CD14-positive monocyte (primary cell): ENCODE measurements at regions not wholly inside any gene's neighbourhood (a gene's known extent, or its start where the extent isn't known, plus 50 kb on each side); places are given as distances from the start of the nearest gene placed in this dataset.

Source experiments
- DNase-seq, 3 donors: peaks; one replicate each; pipeline ENCODE4 v3.0.0-alpha.2; 2011 to 2022
- H2AFZ ChIP-seq: 2 replicates; pipeline ENCODE4 v1.6.0; 2012; ENCODE audit warnings: mild to moderate bottlenecking, low read depth, low read length, inconsistent platforms; ENCODE audit not compliant: insufficient read depth, poor library complexity, severe bottlenecking
- H3K27ac ChIP-seq, 2 donors: 1 replicate in 1 of 2; 2 replicates in 1 of 2; pipeline ENCODE4 v1.5.1; 2012 to 2013; ENCODE audit warnings: low read length in 2 of 2, control low read depth in 1 of 2, inconsistent platforms in 1 of 2, low read depth in 1 of 2, mild to moderate bottlenecking in 1 of 2
- H3K27me3 ChIP-seq, 2 donors: one replicate each; pipeline versions ENCODE4 v1.6.0 to v1.6.1; 2011 to 2013; ENCODE audit warnings: low read length in 2 of 2; ENCODE audit not compliant: control insufficient read depth in 2 of 2, insufficient read depth in 2 of 2
- H3K36me3 ChIP-seq, 2 donors: replicated peaks in 1 of 2; 1 replicate in 1 of 2; 2 replicates in 1 of 2; pipeline versions ENCODE4 v1.5.1 to v1.6.1; 2012 to 2013; ENCODE audit warnings: low read length in 2 of 2, control low read depth in 1 of 2, inconsistent platforms in 1 of 2, mild to moderate bottlenecking in 1 of 2; ENCODE audit not compliant: insufficient read depth in 2 of 2, control insufficient read depth in 1 of 2
- H3K4me1 ChIP-seq, 2 donors: 1 replicate in 1 of 2; 2 replicates in 1 of 2; pipeline versions ENCODE4 v1.5.1 to v1.6.1; 2012 to 2013; ENCODE audit warnings: low read length in 2 of 2, control low read depth in 1 of 2, inconsistent platforms in 1 of 2, mild to moderate bottlenecking in 1 of 2, moderate library complexity in 1 of 2; ENCODE audit not compliant: insufficient read depth in 2 of 2, control insufficient read depth in 1 of 2
- H3K4me2 ChIP-seq: replicated peaks from 2 replicates; pipeline ENCODE3; 2012; ENCODE audit warnings: low read length, moderate library complexity, mild to moderate bottlenecking; ENCODE audit not compliant: poor library complexity, severe bottlenecking; ENCODE audit errors: extremely low read depth
- H3K4me3 ChIP-seq, 3 experiments: fragments of 200-600 bp in 1 of 3; sonication (generic) in 1 of 3; replicated peaks in 1 of 3; 1 replicate in 2 of 3; 2 replicates in 1 of 3; pipeline ENCODE4 v1.5.1; 2011 to 2013; ENCODE audit warnings: low read length in 3 of 3, mild to moderate bottlenecking in 3 of 3, control low read depth in 2 of 3, low read depth in 2 of 3, inconsistent platforms in 1 of 3, moderate library complexity in 1 of 3
- H3K79me2 ChIP-seq: 2 replicates; pipeline ENCODE4 v1.6.0; 2012; ENCODE audit warnings: mild to moderate bottlenecking, control low read depth, inconsistent platforms, low read length, moderate library complexity; ENCODE audit not compliant: insufficient read depth
- H3K9ac ChIP-seq: 2 replicates; pipeline ENCODE4 v1.6.0; 2017; ENCODE audit warnings: low read length, mild to moderate bottlenecking; ENCODE audit not compliant: insufficient read depth, poor library complexity, severe bottlenecking
- H3K9me3 ChIP-seq, 2 donors: replicated peaks in 1 of 2; 1 replicate in 1 of 2; 2 replicates in 1 of 2; pipeline versions ENCODE4 v1.5.1 to v1.6.1; 2012 to 2013; ENCODE audit warnings: low read length in 2 of 2, control low read depth in 1 of 2; ENCODE audit not compliant: control insufficient read depth in 1 of 2, insufficient read depth in 1 of 2
- H4K20me1 ChIP-seq: 2 replicates; pipeline ENCODE4 v1.6.0; 2012; ENCODE audit warnings: mild to moderate bottlenecking, low read length, control low read depth, moderate library complexity; ENCODE audit not compliant: insufficient read depth
- H3K27ac Mint-ChIP-seq, 7 donors: one replicate each; pipeline ENCODE4 v1.8.0; 2020; ENCODE audit warnings: mild to moderate bottlenecking in 7 of 7, mixed read lengths in 7 of 7, moderate library complexity in 6 of 7, inconsistent platforms in 2 of 7
- H3K27me3 Mint-ChIP-seq, 3 donors: one replicate each; pipeline ENCODE4 v1.8.0; 2021 to 2022; ENCODE audit warnings: low read depth in 3 of 3, mild to moderate bottlenecking in 3 of 3, mixed read lengths in 3 of 3, moderate library complexity in 3 of 3, inconsistent platforms in 1 of 3
- H3K36me3 Mint-ChIP-seq, 2 donors: one replicate each; pipeline ENCODE4 v1.8.0; 2020; ENCODE audit warnings: mixed read lengths in 2 of 2, inconsistent platforms in 1 of 2, mild to moderate bottlenecking in 1 of 2
- H3K4me1 Mint-ChIP-seq: one replicate; pipeline ENCODE4 v1.8.0; 2020; ENCODE audit warnings: mild to moderate bottlenecking, mixed read lengths
- H3K4me3 Mint-ChIP-seq, 2 donors: one replicate each; pipeline ENCODE4 v1.8.0; 2020; ENCODE audit warnings: mild to moderate bottlenecking in 2 of 2, mixed read lengths in 2 of 2, moderate library complexity in 1 of 2
- H3K9me3 Mint-ChIP-seq, 7 donors: one replicate each; pipeline ENCODE4 v1.8.0; 2020 to 2022; ENCODE audit warnings: mixed read lengths in 7 of 7, mild to moderate bottlenecking in 6 of 7, moderate library complexity in 6 of 7, inconsistent platforms in 2 of 7
- CTCF ChIP-seq: fragments of 200-600 bp; IDR thresholded peaks from one replicate; pipeline ENCODE4 v1.8.0; 2022; ENCODE audit warnings: antibody characterized with exemption, mild to moderate bottlenecking
- WGBS: methylation state at CpG from one replicate; pipeline ENCODE4 v1.1.5; 2013; ENCODE audit warnings: missing lambda C conversion rate; ENCODE audit not compliant: insufficient coverage; 5-methylcytosine and 5-hydroxymethylcytosine counted together
- intact Hi-C, 2 donors: fragments of 100-400 bp; cut with micrococcal nuclease; formaldehyde crosslinking; loops; one replicate each; pipeline versions ENCODE4 v1.15.0 to v1.15.1; 2023

DNA sequence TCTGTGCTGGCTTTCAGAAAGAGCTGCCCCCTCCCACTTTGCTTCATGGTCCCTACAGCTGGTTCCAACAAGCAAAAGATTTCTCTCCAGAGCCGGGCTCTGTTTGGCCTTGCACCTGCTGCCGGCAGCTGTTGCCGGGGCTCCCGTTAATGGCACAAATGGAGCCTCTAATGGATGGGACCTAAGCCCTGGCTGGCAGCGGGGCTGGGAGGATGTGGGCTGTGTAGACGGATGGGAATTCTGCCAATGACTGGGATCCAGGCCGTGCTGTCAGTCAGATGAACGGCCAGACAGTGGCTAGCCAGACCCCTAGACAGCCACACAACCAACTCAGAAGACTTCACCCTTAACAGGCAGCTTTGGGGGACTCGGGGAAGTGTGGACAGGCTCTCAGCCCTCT is 88.0 kb downstream of the RPLP1 start:
- intact Hi-C loops, result no loop called here
- Mint-ChIP-seq H3K9me3 (no peaks in the 10 kb centered on the region), H3K4me3 (no peak overlapping the region), H3K36me3 (no peaks in the 10 kb centered on the region), H3K27ac (no peak overlapping the region), H3K27me3 (peaks cover 0 to 3% (median 2%) of the 10 kb centered on the region in 3 donors), H3K4me1 (no peaks in the 10 kb centered on the region)
- no peak for TF ChIP-seq CTCF
- Histone ChIP-seq H3K9me3 (no peaks in the 10 kb centered on the region), H3K4me1 (no peaks in the 10 kb centered on the region), H3K4me3 (no peak overlapping the region), H3K27me3 (no peaks in the 10 kb centered on the region), H3K27ac (no peak overlapping the region), H2AFZ (no peak overlapping the region), H3K4me2 (no peak overlapping the region), H3K79me2 (no peaks in the 10 kb centered on the region), H3K36me3 (no peaks in the 10 kb centered on the region), H4K20me1 (no peaks in the 10 kb centered on the region), H3K9ac (no peak overlapping the region)
- DNase-seq, result no peak
- 94% methylated on average over 5 of the region's 9 CpGs for WGBS

DNA sequence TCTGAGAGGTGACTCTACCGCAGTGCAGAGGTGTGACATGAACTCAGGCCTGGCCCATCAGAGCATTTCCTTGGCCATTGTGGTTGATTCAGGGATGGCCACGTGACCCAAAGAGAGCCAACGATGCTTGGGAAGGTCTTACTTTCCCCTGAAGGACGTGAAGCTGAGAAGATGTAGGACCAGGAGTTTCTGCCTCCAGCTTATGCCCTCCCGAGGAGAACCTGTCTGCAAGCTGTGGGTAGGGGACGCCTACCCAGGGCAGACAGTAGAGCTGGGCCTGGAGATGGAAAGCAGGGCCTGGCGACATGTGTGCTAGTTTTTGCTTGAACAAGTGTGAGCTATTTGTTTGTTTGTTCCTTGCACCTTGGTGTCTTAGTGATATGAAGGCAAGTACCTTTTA is 89.4 kb downstream of the RPLP1 start:
- no peak for DNase-seq

More for the DNA sequence above, 89.4 kb downstream of the RPLP1 start:
- 96% methylated on average over 6 of the region's 7 CpGs for WGBS
- no peak overlapping the region for H3K4me3 ChIP-seq
- H3K4me1 ChIP-seq, result peaks cover 6 to 9% of the 10 kb centered on the region in 2 donors
- no peak overlapping the region for H2AFZ ChIP-seq
- Mint-ChIP-seq H3K9me3 (no peaks in the 10 kb centered on the region), H3K36me3 (no peaks in the 10 kb centered on the region), H3K4me1 (peaks cover 10% of the 10 kb centered on the region), H3K27me3 (peaks cover 0 to 3% (median 2%) of the 10 kb centered on the region in 3 donors), H3K27ac (no peak overlapping the region), H3K4me3 (no peak overlapping the region)
- H3K79me2 ChIP-seq, result no peaks in the 10 kb centered on the region
- H4K20me1 ChIP-seq, result no peaks in the 10 kb centered on the region
- no peak for TF ChIP-seq CTCF
- H3K4me2 ChIP-seq, result no peak overlapping the region
- no peaks in the 10 kb centered on the region for H3K27me3 ChIP-seq
- H3K36me3 ChIP-seq, result no peaks in the 10 kb centered on the region
- no peak overlapping the region for H3K9ac ChIP-seq
- intact Hi-C loops, result no loop called here
- no peak overlapping the region for H3K27ac ChIP-seq
- no peaks in the 10 kb centered on the region for H3K9me3 ChIP-seq
